GM18867 (cell line): ENCODE measurements at regions not wholly inside any gene's neighbourhood (a gene's known extent, or its start where the extent isn't known, plus 50 kb on each side); places are given as distances from the start of the nearest gene placed in this dataset.
"Not testable (repeated sequence)": the region's sequence is repeated elsewhere in the genome, so short reads cannot be mapped to it uniquely, and the experiment has no call there.

Source experiments
- ATAC-seq: cut with Tn5 transposase; IDR thresholded peaks from one replicate; pipeline ENCODE4 v1.9.1; 2021; ENCODE audit warnings: mild to moderate bottlenecking, moderate library complexity; ENCODE audit not compliant: unreplicated experiment

- no peak for ATAC-seq
Observed at GRCh38 chr6:19370831-19371230, 466.3 kb upstream of the ID4 start.

GRCh38 chr6:19375613-19376012 is 461.6 kb upstream of the ID4 start:
- no peak for ATAC-seq

- ATAC-seq: no peak
Observed at GRCh38 chr6:19377722-19378121, 459.4 kb upstream of the ID4 start.

- no peak for ATAC-seq
Observed at GRCh38 chr6:19380293-19380692, 456.9 kb upstream of the ID4 start.

- no peak for ATAC-seq
Observed at GRCh38 chr6:19382676-19383075, 454.5 kb upstream of the ID4 start.

- ATAC-seq: no peak
Observed at GRCh38 chr6:19391926-19392325, 445.2 kb upstream of the ID4 start.

DNA sequence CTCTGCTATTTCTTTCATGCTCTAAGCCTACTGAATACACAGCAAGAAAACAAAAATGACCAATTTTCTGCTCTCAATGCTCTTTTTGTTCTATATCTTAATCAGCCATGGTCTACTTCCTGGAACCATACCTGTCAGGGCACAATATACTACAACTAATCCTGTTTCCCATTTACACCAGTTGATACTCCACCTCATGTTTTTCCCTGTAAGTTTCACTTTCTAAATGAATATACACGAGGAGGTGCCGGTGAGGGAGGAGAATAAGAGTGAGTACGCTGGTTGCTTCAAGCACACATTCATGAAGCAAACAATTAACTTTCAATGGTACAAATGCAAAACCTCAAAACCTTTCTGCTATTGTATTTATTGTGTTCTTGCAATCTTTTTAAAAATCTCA is 443.1 kb upstream of the ID4 start:
- no peak for ATAC-seq

DNA sequence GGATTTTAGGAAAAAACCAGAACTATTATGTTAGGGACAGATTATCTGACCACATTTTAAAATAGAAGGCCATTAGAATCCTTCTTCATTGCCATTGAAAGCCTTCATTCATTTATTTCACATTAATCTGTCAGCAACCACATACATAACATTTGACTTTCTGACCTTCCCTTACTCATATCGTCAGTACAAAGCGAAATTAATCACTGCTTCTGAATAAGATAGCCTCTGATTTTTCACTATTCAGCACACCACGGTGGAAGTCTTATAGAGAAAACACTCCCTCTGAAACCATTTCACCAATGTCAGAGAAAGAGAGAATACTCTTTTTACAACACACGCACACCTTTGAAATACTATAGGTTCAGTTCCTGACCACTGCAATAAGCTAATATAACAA is 442.5 kb upstream of the ID4 start:
- ATAC-seq: no peak

GRCh38 chr6:19395316-19395715 is 441.9 kb upstream of the ID4 start:
- ATAC-seq: no peak

DNA sequence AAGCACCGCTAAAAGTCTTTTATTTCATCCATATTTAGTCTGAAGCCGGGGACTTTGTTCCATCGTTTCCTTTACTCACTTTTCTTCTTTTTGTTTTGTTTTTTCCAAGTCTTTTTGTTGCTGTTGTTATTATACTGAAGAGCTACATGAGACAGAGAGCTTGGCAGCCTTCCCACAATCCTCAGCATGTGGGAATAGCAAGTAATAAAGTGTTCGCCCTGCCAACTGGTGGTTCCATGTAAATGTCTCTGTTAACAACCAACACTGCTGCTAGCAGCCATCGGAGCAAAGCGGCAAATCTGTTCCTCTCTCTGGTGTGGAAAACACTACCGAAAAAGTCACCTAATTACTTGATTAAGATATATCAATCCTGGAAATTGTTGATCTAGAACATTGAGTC is 437.8 kb upstream of the ID4 start:
- ATAC-seq: no peak

- not testable (repeated sequence) for ATAC-seq
Observed at GRCh38 chr6:19404884-19405283, 432.3 kb upstream of the ID4 start.

GRCh38 chr6:19408331-19408730 is 428.8 kb upstream of the ID4 start:
- ATAC-seq: no peak

- no peak for ATAC-seq
Observed at GRCh38 chr6:19410481-19410880, 426.7 kb upstream of the ID4 start.

DNA sequence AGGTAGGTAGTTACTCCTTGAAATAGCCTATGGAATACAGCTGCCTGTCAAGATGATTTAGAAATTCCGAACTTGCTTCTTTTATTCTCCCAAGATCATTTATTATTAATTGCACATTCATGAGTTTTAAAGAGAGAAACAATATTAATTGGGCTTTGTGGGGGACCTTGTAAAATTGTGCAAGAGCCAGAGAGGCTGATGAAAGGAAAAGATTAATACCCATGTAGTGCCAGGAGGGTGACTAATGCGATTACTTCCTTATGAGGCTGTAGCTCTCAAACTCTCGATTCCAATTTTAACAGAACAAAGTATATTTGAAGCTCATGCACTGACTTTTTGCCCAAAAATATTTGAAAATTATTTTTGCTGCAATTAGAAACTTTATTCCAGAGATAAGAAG is 423.8 kb upstream of the ID4 start:
- ATAC-seq: no peak

GRCh38 chr6:19415605-19416326 is 421.4 kb upstream of the ID4 start:
- no peak for ATAC-seq

GRCh38 chr6:19416811-19417210 is 420.4 kb upstream of the ID4 start:
- ATAC-seq: no peak

GRCh38 chr6:19417713-19418112 is 419.5 kb upstream of the ID4 start:
- ATAC-seq: no peak

GRCh38 chr6:19424853-19425252 is 412.3 kb upstream of the ID4 start:
- ATAC-seq: no peak

- no peak for ATAC-seq
Observed at GRCh38 chr6:19427548-19427947, 409.6 kb upstream of the ID4 start.

- ATAC-seq: no peak
Observed at GRCh38 chr6:19432966-19433498, 404.1 kb upstream of the ID4 start.

DNA sequence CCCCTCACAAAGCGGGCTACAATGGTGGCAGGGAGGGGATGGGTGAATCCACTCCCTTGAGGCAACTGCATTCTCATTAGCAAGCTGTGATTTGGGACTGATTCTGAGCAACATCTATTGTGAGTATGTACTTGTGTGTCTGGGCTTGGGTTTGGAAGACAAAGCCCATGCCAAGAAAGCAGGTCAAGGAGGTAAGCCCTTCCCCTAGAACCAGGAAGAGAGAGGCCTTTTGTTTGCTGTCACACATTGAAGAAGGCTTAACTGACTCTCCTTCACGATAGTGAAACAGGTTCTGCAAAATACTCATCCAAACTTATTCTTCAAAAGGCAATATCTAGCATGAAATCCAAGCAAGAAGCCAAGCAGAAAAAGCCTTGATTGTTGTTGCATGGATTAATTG is 403.1 kb upstream of the ID4 start:
- no peak for ATAC-seq

- ATAC-seq: no peak
Observed at GRCh38 chr6:19435755-19436154, 401.4 kb upstream of the ID4 start.
